ENCODE measurements at regions not wholly inside any gene's neighbourhood (a gene's known extent, or its start where the extent isn't known, plus 50 kb on each side); places are given as distances from the start of the nearest gene placed in this dataset.

- TF ChIP-seq CTCF (conservative IDR thresholded peaks at IDR 0.05; ENCODE audit: low read depth, low read length): no peak
- TF ChIP-seq EZH2 (IDR thresholded peaks at IDR 0.05; ENCODE audit: low read length, unreplicated experiment): no peak
Measured at GRCh38 chr20:57093766-57094165, 172.7 kb downstream of the BMP7 start.

All from PC-3 (cell line).